OCI-LY1 (cell line): ENCODE measurements at regions not wholly inside any gene's neighbourhood (a gene's known extent, or its start where the extent isn't known, plus 50 kb on each side); places are given as distances from the start of the nearest gene placed in this dataset.

ENCODE experiments used
- CTCF ChIP-seq: fragments of 200-600 bp; sonication (generic), shearing (Covaris generic); IDR thresholded peaks from 2 replicates; pipeline ENCODE4 v1.5.1; 2017; ENCODE audit warnings: mild to moderate bottlenecking, antibody characterized with exemption, low read length, moderate library complexity, mixed read lengths
- EZH2 ChIP-seq: fragments of 200-600 bp; sonication (generic), shearing (Covaris generic); IDR thresholded peaks from 2 replicates; pipeline ENCODE4 v1.8.0; 2017; ENCODE audit warnings: borderline replicate concordance, mixed run types, mild to moderate bottlenecking, antibody characterized with exemption, low read length, moderate library complexity, mixed read lengths

DNA sequence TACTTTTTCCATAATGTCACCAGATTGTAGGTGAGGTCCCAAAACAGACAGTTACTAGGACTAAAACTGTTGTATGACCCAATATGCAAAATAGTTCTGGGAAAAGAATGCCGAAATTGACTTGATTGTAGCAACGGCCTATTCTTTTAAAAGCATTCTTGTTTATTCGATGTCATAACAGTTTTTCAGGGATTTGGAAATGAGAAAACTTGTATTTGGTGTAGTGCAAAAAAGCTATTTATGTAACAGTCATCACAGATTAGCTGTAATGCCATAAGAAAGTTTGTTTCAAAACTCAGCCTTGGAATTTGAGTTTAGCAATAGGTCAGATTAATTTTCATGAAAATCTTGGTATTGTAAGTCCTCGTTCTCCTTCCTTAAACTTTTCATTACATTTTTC lies 69.2 kb upstream of the DIAPH2 start:
- no peak for TF ChIP-seq CTCF
- no peak for TF ChIP-seq EZH2
